Activated naive CD8-positive, alpha-beta T cell treated with anti-CD3 and anti-CD28 coated beads, Interleukin-2, amount 50 U/mL, for 24 hours (primary cell): ENCODE measurements at regions not wholly inside any gene's neighbourhood (a gene's known extent, or its start where the extent isn't known, plus 50 kb on each side); places are given as distances from the start of the nearest gene placed in this dataset.
"Not testable (repeated sequence)": the region's sequence is repeated elsewhere in the genome, so short reads cannot be mapped to it uniquely, and the experiment has no call there.

ENCODE experiments used
- ATAC-seq: fragments of 150-1000 bp; cut with Tn5 transposase; one replicate; pipeline ENCODE4 v1.10.0; 2021
- DNase-seq: peaks from one replicate; pipeline ENCODE4 v3.0.0; 2021
- H3K27ac Mint-ChIP-seq: one replicate; pipeline ENCODE4 v1.8.0; 2021; ENCODE audit warnings: mild to moderate bottlenecking, mixed read lengths
- H3K27me3 Mint-ChIP-seq: one replicate; pipeline ENCODE4 v1.8.0; 2021; ENCODE audit warnings: mixed read lengths
- H3K36me3 Mint-ChIP-seq: one replicate; pipeline ENCODE4 v1.8.0; 2021; ENCODE audit warnings: low read depth, mixed read lengths
- H3K4me1 Mint-ChIP-seq: one replicate; pipeline ENCODE4 v1.8.0; 2021; ENCODE audit warnings: mixed read lengths
- H3K4me3 Mint-ChIP-seq: one replicate; pipeline ENCODE4 v1.8.0; 2021; ENCODE audit warnings: mild to moderate bottlenecking, moderate library complexity, mixed read lengths
- H3K9me3 Mint-ChIP-seq: one replicate; pipeline ENCODE4 v1.8.0; 2021; ENCODE audit warnings: mixed read lengths

DNA sequence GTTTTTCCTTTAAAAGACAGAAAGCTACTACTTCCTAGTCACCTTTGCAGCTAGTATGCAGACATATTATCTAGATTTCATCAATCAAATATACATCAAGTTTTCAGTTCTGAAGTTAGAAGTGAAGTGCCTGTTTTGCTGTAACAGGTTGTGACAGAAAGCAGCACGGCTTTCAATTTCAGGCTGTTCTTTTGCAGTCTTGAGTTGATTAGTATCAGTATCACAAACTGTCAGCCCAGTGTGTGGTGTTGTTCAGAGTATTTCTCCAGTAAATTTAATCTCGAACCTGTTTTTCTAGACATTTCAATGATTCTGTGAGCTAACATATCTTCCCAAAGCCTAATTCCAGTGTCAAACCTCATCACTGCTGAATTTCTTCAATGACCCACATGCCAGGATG is 1050.8 kb downstream of the DIPK2A start:
- no peak overlapping the region for H3K27ac Mint-ChIP-seq
- H3K9me3 Mint-ChIP-seq: peaks cover 4% of the 10 kb centered on the region
- H3K4me1 Mint-ChIP-seq: no peaks in the 10 kb centered on the region
- no peak for DNase-seq
- H3K27me3 Mint-ChIP-seq: no peaks in the 10 kb centered on the region
- H3K36me3 Mint-ChIP-seq: no peaks in the 10 kb centered on the region
- no peak overlapping the region for H3K4me3 Mint-ChIP-seq
- no peak for ATAC-seq

DNA sequence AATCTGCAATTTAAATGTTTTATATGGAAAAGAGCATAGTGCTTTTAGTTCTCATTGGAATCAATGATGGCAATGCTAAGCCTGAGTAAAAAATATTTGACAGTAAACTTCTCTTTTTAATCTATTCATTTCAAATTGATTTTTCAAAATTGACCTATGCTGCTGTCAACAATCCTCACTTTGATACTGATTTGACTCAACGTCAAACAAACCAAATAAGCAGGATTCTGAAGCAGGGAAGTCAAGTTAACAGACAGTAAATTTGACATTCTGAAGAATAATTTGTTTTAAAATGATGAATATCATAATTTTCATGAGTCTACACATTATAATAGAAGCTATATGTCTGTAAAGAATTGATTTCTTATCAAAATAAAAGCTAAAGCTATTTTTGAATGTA is 1053.1 kb downstream of the DIPK2A start:
- no peak for DNase-seq
- Mint-ChIP-seq H3K4me3 (no peak overlapping the region), H3K36me3 (no peaks in the 10 kb centered on the region), H3K27ac (no peak overlapping the region), H3K27me3 (no peaks in the 10 kb centered on the region), H3K4me1 (no peaks in the 10 kb centered on the region), H3K9me3 (peaks cover 12% of the 10 kb centered on the region)
- no peak for ATAC-seq

DNA sequence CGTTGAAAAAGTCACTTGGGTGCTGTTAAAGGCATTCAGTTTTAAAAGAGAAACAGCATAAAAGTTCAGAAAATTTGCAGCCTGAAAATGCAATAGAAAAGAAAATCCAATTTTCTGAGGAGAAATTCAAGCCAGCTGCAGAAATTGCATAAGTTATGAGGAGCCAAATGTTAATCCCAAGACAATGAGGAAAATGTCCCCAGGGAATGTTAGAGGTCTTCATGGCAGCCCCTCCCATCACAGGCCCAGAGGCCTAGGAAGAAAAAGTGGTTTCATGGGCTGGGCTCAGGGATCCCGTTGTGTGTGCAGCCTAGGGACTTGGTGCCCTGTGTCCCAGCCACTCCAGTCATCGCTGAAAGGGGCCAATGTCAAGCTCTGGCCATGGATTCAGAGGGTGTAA is 1055.6 kb downstream of the DIPK2A start:
- DNase-seq, ATAC-seq, H3K27ac Mint-ChIP-seq, H3K4me3 Mint-ChIP-seq, H3K27me3 Mint-ChIP-seq, H3K36me3 Mint-ChIP-seq, H3K4me1 Mint-ChIP-seq: not testable (repeated sequence)
- H3K9me3 Mint-ChIP-seq: peaks cover 14% of the 10 kb centered on the region

GRCh38 chr3:145032791-145033190 is 1061.2 kb downstream of the DIPK2A start:
- Mint-ChIP-seq H3K4me3 (no peak overlapping the region), H3K27me3 (no peaks in the 10 kb centered on the region)

DNA sequence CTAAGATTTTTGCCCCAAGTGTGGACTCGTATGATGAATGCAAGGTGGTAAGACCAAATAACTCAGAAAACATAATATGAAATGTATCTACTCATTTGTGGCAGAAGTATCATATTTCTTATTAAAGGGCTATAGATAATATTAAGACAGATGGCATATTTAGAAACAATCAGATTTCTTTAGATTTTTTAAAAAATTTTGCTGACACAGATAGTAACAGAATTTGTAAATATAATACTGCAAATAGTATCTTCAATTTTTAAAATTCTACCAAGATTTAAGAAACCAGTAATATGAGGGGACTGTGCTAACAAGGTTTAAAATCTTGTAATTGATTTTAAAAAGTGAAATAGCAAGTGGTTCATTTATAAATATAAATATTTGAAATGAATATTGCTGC is 1064.1 kb downstream of the DIPK2A start:
- Mint-ChIP-seq H3K4me1 (no peaks in the 10 kb centered on the region), H3K9me3 (no peaks in the 10 kb centered on the region), H3K27ac (no peak overlapping the region), H3K4me3 (no peak overlapping the region), H3K27me3 (no peaks in the 10 kb centered on the region), H3K36me3 (no peaks in the 10 kb centered on the region)
- no peak for DNase-seq
- ATAC-seq: no peak

More at GRCh38 chr3:145032791-145033190, 1061.2 kb downstream of the DIPK2A start:
- Mint-ChIP-seq H3K4me1 (no peaks in the 10 kb centered on the region), H3K27ac (no peak overlapping the region), H3K36me3 (no peaks in the 10 kb centered on the region), H3K9me3 (peaks cover 10% of the 10 kb centered on the region)
- no peak for ATAC-seq
- DNase-seq: no peak

DNA sequence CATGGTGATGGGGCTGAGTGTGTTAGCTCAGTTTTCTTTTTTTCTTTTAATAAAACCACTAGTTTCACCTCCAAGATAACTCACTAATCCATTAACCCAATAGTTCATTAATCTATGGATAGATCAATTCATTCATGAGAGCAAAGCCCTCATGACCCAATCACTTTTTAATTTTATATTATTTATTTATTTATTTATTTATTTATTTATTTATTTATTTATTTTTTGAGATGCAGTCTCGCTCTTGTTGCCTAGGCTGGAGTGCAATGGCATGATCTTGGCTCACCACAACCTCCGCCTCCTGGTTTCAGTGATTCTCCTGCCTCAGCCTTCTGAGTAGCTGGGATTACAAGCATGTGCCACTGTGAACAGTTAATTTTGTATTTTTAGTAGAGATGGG is 1082.4 kb downstream of the DIPK2A start:
- not testable (repeated sequence) for H3K4me1 Mint-ChIP-seq, H3K27me3 Mint-ChIP-seq, H3K4me3 Mint-ChIP-seq, H3K27ac Mint-ChIP-seq, ATAC-seq, DNase-seq, H3K36me3 Mint-ChIP-seq, H3K9me3 Mint-ChIP-seq

GRCh38 chr3:145055375-145056076 is 1083.9 kb downstream of the DIPK2A start:
- H3K4me1 Mint-ChIP-seq: no peaks in the 10 kb centered on the region
- H3K27me3 Mint-ChIP-seq: no peaks in the 10 kb centered on the region
- ATAC-seq (no peak), DNase-seq (no peak)
- H3K36me3 Mint-ChIP-seq: no peaks in the 10 kb centered on the region
- no peak overlapping the region for H3K27ac Mint-ChIP-seq
- peaks cover 4% of the 10 kb centered on the region for H3K9me3 Mint-ChIP-seq
- H3K4me3 Mint-ChIP-seq: no peak overlapping the region

DNA sequence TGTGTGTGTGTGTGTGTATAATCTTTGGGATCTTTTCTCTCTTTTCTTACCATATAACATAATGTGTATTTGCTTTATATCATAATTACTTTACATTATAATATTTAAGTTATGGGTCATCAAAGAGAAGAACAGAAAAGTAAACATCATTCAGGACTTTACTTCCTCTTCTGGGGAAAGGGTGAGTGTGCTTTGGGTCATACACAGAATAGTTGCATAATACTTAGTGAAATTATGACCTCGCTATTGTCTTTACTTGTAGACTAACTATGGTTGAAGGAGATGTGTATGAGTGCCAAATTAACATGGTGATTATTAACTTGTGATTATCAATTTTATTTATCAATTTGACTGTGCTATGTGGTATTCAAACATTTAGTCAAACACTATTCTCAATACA is 1086.9 kb downstream of the DIPK2A start:
- DNase-seq (no peak), ATAC-seq (no peak)
- H3K27me3 Mint-ChIP-seq: no peaks in the 10 kb centered on the region
- H3K36me3 Mint-ChIP-seq: no peaks in the 10 kb centered on the region
- no peak overlapping the region for H3K27ac Mint-ChIP-seq
- no peaks in the 10 kb centered on the region for H3K4me1 Mint-ChIP-seq
- no peak overlapping the region for H3K4me3 Mint-ChIP-seq
- peaks cover 20% of the 10 kb centered on the region for H3K9me3 Mint-ChIP-seq

GRCh38 chr3:145063616-145064015 is 1092.0 kb downstream of the DIPK2A start:
- H3K27me3 Mint-ChIP-seq: no peaks in the 10 kb centered on the region

GRCh38 chr3:145070795-145071194 is 1090.2 kb downstream of the PLOD2 start:
- Mint-ChIP-seq H3K4me3 (no peak overlapping the region), H3K27me3 (no peaks in the 10 kb centered on the region), H3K4me1 (no peaks in the 10 kb centered on the region), H3K36me3 (no peaks in the 10 kb centered on the region), H3K9me3 (peaks cover 5% of the 10 kb centered on the region), H3K27ac (no peak overlapping the region)
- ATAC-seq: no peak
- DNase-seq: no peak

More at GRCh38 chr3:145063616-145064015, 1092.0 kb downstream of the DIPK2A start:
- no peaks in the 10 kb centered on the region for H3K36me3 Mint-ChIP-seq
- ATAC-seq: no peak
- no peak for DNase-seq
- peaks cover 30% of the 10 kb centered on the region for H3K9me3 Mint-ChIP-seq
- H3K4me1 Mint-ChIP-seq: no peaks in the 10 kb centered on the region
- H3K27ac Mint-ChIP-seq: no peak overlapping the region
- H3K4me3 Mint-ChIP-seq: no peak overlapping the region

DNA sequence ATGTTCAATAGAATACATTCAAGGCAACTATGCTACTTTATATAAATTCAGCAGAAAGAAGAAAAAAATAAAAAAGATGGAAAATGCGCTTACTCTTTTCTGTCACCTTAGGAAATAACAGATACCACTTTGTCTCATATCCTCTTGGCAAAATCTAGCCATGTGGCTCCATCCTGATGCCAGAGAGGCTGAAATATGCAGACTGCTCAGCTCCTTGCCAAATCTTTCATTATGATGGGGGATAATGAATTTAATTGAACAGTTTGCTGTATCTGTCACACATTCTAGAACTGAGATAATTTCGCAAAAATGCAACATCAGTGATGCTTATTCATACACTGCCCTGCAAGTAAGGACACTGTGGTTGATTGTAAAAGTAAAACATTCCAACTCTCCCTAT is 1081.5 kb downstream of the PLOD2 start:
- DNase-seq (no peak), ATAC-seq (no peak)
- Mint-ChIP-seq H3K27me3 (peaks cover 1% of the 10 kb centered on the region), H3K27ac (no peak overlapping the region), H3K4me3 (no peak overlapping the region), H3K36me3 (no peaks in the 10 kb centered on the region), H3K9me3 (peaks cover 5% of the 10 kb centered on the region), H3K4me1 (no peaks in the 10 kb centered on the region)

DNA sequence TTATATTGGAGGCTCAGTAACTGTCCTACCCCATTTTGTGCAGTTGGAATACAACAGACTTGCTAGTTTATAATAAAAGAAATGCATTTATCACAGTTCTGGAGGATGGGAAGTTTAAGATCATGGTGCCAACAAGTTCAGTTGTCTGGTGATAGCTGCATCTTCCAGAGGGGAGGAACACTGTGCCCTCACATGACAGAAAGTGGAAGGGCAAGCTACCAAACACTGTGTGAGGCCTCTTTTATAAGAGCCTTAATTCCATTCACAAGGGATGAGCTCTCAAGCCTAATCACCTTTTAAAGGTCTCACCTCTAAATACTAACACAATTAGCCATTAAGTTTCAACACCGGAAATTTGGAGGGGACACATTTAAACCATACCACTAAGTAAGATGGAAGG is 1073.9 kb downstream of the PLOD2 start:
- DNase-seq (no peak), ATAC-seq (no peak)
- H3K27ac Mint-ChIP-seq: no peak overlapping the region
- no peak overlapping the region for H3K4me3 Mint-ChIP-seq
- H3K4me1 Mint-ChIP-seq: no peaks in the 10 kb centered on the region
- peaks cover 2% of the 10 kb centered on the region for H3K9me3 Mint-ChIP-seq
- H3K27me3 Mint-ChIP-seq: no peaks in the 10 kb centered on the region
- no peaks in the 10 kb centered on the region for H3K36me3 Mint-ChIP-seq

GRCh38 chr3:145088917-145089316 is 1072.1 kb downstream of the PLOD2 start:
- Mint-ChIP-seq H3K4me1 (no peaks in the 10 kb centered on the region), H3K9me3 (no peaks in the 10 kb centered on the region), H3K27ac (no peak overlapping the region), H3K27me3 (no peaks in the 10 kb centered on the region), H3K4me3 (no peak overlapping the region), H3K36me3 (no peaks in the 10 kb centered on the region)
- ATAC-seq: no peak
- DNase-seq: no peak

GRCh38 chr3:145089337-145089736 is 1071.6 kb downstream of the PLOD2 start:
- Mint-ChIP-seq H3K4me3 (no peak overlapping the region), H3K4me1 (no peaks in the 10 kb centered on the region), H3K36me3 (no peaks in the 10 kb centered on the region), H3K27me3 (no peaks in the 10 kb centered on the region), H3K9me3 (no peaks in the 10 kb centered on the region), H3K27ac (no peak overlapping the region)
- DNase-seq (no peak), ATAC-seq (no peak)

- Mint-ChIP-seq H3K27ac (no peak overlapping the region), H3K4me3 (no peak overlapping the region), H3K4me1 (no peaks in the 10 kb centered on the region), H3K9me3 (no peaks in the 10 kb centered on the region), H3K27me3 (no peaks in the 10 kb centered on the region), H3K36me3 (no peaks in the 10 kb centered on the region)
- ATAC-seq (no peak), DNase-seq (no peak)
These were observed 1066.5 kb downstream of the PLOD2 start for GRCh38 chr3:145094355-145094941.
